ENCODE measurements at regions not wholly inside any gene's neighbourhood (a gene's known extent, or its start where the extent isn't known, plus 50 kb on each side); places are given as distances from the start of the nearest gene placed in this dataset.
A peak's percentile ranks its signal among the peaks of the same experiment; 100 is the strongest.

DNA sequence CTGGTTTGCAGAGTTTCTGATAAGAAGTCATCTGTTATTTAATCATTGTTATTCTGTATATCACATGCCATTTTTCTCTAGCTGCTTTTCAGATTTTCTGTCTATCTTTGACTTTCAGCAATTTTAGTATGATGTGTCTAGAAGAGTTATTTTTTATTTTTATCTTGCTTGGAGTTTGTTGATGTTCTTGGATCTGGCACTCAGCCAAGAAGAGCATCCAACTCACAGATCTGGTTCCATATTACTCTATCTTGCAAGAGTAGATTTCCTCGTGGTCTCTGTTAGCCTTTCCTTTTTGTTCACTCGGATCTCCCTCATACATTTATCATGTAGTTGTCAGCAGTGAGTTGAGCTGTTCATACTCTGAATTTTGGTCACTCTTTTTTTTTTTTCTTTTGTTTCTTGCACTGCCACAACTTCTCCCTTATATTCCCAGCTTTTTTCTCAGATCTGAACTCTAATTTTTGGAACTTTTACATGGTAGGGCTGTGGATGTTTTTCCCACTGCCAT lies 54.8 kb upstream of the CALCR start:
- no peak overlapping the region for H3K4me3 ChIP-seq (replicated peaks; ENCODE audit: low read depth, low read length)
- TF ChIP-seq, protein P1, sequence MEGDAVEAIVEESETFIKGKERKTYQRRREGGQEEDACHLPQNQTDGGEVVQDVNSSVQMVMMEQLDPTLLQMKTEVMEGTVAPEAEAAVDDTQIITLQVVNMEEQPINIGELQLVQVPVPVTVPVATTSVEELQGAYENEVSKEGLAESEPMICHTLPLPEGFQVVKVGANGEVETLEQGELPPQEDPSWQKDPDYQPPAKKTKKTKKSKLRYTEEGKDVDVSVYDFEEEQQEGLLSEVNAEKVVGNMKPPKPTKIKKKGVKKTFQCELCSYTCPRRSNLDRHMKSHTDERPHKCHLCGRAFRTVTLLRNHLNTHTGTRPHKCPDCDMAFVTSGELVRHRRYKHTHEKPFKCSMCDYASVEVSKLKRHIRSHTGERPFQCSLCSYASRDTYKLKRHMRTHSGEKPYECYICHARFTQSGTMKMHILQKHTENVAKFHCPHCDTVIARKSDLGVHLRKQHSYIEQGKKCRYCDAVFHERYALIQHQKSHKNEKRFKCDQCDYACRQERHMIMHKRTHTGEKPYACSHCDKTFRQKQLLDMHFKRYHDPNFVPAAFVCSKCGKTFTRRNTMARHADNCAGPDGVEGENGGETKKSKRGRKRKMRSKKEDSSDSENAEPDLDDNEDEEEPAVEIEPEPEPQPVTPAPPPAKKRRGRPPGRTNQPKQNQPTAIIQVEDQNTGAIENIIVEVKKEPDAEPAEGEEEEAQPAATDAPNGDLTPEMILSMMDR (IDR thresholded peaks at IDR 0.05; ENCODE audit: low read length, missing control alignments), result no peak
- DNase-seq (ENCODE audit: low read depth), result peak; percentile 1

DNA sequence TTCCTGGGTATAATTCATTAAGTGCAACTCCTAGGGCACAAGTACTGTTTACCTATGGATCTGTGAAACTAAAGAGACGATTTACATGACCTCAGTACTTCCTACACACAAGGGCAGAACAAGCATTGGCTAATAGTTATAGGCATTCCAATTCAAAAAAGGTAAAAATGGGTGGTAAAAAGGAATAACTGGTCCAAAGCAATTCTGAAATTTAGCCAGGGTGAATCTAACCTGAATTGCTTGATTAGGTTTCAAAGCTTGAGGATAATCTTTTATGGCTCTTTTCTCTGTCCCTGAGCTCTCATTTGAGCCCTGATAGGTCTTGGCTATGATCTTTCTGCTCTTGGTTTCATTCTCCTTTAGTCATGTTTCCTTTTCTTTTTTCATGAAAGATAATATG lies 52.3 kb upstream of the CALCR start:
- no peak overlapping the region for H3K4me3 ChIP-seq (replicated peaks; ENCODE audit: low read depth, low read length)
- no peak for DNase-seq (ENCODE audit: low read depth)
- TF ChIP-seq, protein P1 (IDR thresholded peaks at IDR 0.05; ENCODE audit: low read length, missing control alignments), result no peak
